AML-193 (cell line): ENCODE measurements at regions not wholly inside any gene's neighbourhood (a gene's known extent, or its start where the extent isn't known, plus 50 kb on each side); places are given as distances from the start of the nearest gene placed in this dataset.

Experiments used
- DNase-seq, 2 experiments: peaks; one replicate each; lab custom pipeline; 2025; lab: John Stamatoyannopoulos, UW

GRCh38 chr2:226274143-226274542 is 525.5 kb downstream of the IRS1 start:
- no peak for DNase-seq

- DNase-seq, result no peak
Measured at GRCh38 chr2:226273440-226273839, 526.2 kb downstream of the IRS1 start.

GRCh38 chr2:226272435-226272834 is 527.2 kb downstream of the IRS1 start:
- DNase-seq, result no peak

- no peak for DNase-seq
Measured at GRCh38 chr2:226270285-226271058, 529.1 kb downstream of the IRS1 start.

GRCh38 chr2:226267516-226268289 is 531.9 kb downstream of the IRS1 start:
- DNase-seq, result no peak

GRCh38 chr2:226256709-226257376 is 542.8 kb downstream of the IRS1 start:
- DNase-seq, result no peak

GRCh38 chr2:226256237-226256636 is 543.4 kb downstream of the IRS1 start:
- DNase-seq, result no peak

- no peak for DNase-seq
Measured at GRCh38 chr2:226251661-226252060, 548.0 kb downstream of the IRS1 start.

- no peak for DNase-seq
Measured at GRCh38 chr2:226247289-226248275, 552.0 kb downstream of the IRS1 start.

GRCh38 chr2:226234187-226234586 is 565.4 kb downstream of the IRS1 start:
- no peak for DNase-seq

- no peak for DNase-seq
Measured at GRCh38 chr2:226233388-226233787, 566.2 kb downstream of the IRS1 start.

GRCh38 chr2:226228080-226228479 is 571.5 kb downstream of the IRS1 start:
- DNase-seq, result no peak

- no peak for DNase-seq
Measured at GRCh38 chr2:226227341-226227740, 572.3 kb downstream of the IRS1 start.

GRCh38 chr2:226223704-226224103 is 575.9 kb downstream of the IRS1 start:
- no peak for DNase-seq

- DNase-seq, result no peak
Measured at GRCh38 chr2:226220511-226220910, 579.1 kb downstream of the IRS1 start.

GRCh38 chr2:226217191-226217590 is 582.4 kb downstream of the IRS1 start:
- no peak for DNase-seq

GRCh38 chr2:226216575-226216974 is 583.0 kb downstream of the IRS1 start:
- DNase-seq, result no peak

- peak; percentile 54 to 69 for DNase-seq
Measured at GRCh38 chr2:226215902-226216503, 583.6 kb downstream of the IRS1 start.

- DNase-seq, result no peak
Measured at GRCh38 chr2:226213717-226214116, 585.9 kb downstream of the IRS1 start.

GRCh38 chr2:226211439-226211838 is 588.2 kb downstream of the IRS1 start:
- no peak for DNase-seq

GRCh38 chr2:226208726-226209125 is 590.9 kb downstream of the IRS1 start:
- no peak for DNase-seq
